ENCODE measurements at regions not wholly inside any gene's neighbourhood (a gene's known extent, or its start where the extent isn't known, plus 50 kb on each side); places are given as distances from the start of the nearest gene placed in this dataset.

DNA sequence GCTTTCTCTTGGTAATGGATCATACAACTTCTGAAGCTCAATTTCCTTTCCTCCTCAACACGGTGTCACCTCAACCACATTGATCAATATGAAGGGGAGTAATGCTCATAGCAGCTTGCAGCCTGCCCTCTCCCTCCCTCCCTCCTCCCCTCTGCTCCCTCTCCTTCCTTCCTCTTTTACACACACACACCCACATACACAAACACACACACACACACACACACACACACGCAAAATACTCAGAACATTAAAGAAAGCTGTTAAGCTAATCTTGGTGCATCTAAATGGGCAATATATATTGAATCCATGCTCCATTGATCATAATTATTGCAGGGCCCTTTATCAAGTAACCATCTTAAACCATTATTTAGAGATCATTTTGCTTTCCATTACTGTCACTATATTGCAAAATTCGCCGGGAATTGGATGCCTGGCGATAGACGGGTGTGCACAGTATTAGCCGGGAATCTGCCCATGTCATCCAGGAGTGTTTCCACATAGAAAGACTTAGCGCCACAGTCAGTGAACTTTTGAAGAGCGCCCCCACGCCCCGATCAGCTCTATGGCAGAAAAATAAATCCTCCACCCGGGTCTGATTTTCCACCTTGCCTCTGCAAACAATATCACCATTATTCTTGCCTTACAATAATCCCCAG, 122.0 kb downstream of the PRLHR start:
- H3K36me3 ChIP-seq (replicated peaks in 1 of 2) = no peaks in the 10 kb centered on the region
- no peaks in the 10 kb centered on the region for H3K4me1 ChIP-seq (replicated peaks in 1 of 2)
- no peaks in the 10 kb centered on the region for H3K9me3 ChIP-seq (replicated peaks in 1 of 3)
- H3K4me3 ChIP-seq = no peak overlapping the region
- TF ChIP-seq, protein P1, sequence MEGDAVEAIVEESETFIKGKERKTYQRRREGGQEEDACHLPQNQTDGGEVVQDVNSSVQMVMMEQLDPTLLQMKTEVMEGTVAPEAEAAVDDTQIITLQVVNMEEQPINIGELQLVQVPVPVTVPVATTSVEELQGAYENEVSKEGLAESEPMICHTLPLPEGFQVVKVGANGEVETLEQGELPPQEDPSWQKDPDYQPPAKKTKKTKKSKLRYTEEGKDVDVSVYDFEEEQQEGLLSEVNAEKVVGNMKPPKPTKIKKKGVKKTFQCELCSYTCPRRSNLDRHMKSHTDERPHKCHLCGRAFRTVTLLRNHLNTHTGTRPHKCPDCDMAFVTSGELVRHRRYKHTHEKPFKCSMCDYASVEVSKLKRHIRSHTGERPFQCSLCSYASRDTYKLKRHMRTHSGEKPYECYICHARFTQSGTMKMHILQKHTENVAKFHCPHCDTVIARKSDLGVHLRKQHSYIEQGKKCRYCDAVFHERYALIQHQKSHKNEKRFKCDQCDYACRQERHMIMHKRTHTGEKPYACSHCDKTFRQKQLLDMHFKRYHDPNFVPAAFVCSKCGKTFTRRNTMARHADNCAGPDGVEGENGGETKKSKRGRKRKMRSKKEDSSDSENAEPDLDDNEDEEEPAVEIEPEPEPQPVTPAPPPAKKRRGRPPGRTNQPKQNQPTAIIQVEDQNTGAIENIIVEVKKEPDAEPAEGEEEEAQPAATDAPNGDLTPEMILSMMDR (IDR thresholded peaks at IDR 0.05) = no peak
- TF ChIP-seq POLR2A (IDR thresholded peaks at IDR 0.05) = no peak
- H3K27ac ChIP-seq = no peak overlapping the region
- peaks cover 19% of the 10 kb centered on the region for H3K27me3 ChIP-seq
- intact Hi-C loops (cut with DNase I) = no loop called here
- 52 to 58% (median 52%) methylated on average over 12 of the region's 12 CpGs for WGBS, 4 donors
- no peak for DNase-seq

DNA sequence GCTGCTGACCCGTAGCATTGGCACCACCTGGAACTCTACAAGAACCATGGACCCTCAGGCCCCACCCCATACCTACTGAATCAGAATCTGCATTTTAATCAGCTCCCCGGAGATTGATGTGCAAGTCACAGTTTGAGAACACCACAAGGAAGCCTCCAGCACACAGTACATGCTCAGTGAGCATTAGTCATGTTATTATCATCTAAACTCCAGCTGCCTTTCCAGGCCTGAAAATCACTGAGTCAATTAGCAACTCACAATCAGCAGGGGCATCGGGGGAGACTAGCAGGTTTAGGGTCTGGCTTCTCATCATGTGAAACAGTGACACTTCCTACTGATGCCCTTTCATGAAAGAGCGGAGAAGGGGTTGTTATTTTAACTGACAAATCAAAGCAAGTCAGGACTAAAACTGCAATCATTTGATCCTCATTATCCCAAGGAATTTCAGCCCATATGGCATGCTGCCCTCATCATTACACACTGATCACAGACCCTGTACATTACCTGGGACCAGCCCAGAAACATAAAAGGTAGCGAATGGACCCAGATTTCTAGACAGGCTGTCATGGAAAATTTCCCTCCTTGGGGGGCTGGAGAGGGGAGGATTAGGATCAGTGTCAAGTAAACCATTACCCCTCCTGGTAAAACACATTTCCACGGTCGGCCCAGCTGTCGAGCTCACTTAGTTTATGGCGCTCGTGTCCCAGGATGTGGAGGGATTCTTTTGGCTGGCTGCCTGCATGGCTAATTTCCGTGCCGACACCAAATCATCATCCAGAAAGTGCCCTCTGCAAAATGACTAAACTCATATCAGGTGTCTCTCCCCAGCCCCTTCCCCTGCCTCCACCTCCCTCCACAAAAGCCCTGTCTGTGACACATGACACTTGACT, 122.8 kb downstream of the PRLHR start:
- Histone ChIP-seq H3K4me1 (replicated peaks in 1 of 2) (no peaks in the 10 kb centered on the region), H3K27ac (no peak overlapping the region), H3K9me3 (replicated peaks in 1 of 3) (no peaks in the 10 kb centered on the region), H3K36me3 (replicated peaks in 1 of 2) (no peaks in the 10 kb centered on the region), H3K4me3 (no peak overlapping the region), H3K27me3 (peaks cover 21% of the 10 kb centered on the region)
- intact Hi-C loops (cut with DNase I) = no loop called here
- DNase-seq = no peak
- WGBS, 4 donors = 35 to 62% (median 43%) methylated on average over 5 to 12 of the region's 12 CpGs
- no peak for TF ChIP-seq POLR2A (IDR thresholded peaks at IDR 0.05)
- TF ChIP-seq, protein P1 (IDR thresholded peaks at IDR 0.05) = no peak

DNA sequence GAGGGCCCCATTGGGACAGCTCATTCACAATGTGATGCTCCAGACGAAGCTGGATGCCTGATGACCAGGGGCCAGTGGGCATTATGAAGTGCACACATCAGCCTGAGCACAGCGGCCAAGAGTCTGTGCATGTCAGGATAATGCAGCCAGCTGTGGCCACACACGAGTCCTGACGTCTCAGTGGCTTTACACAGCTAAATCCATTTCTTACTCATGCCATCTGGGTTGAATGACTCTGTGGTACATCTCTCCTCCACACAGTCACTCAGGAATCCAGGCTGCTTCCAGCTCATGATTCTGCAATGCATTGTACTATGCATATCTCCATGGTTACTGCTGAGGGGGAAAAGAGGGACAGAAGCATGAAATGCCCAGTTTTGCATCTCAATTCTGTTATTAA, 123.6 kb downstream of the PRLHR start:
- no peaks in the 10 kb centered on the region for H3K4me1 ChIP-seq (replicated peaks in 1 of 2)
- H3K36me3 ChIP-seq (replicated peaks in 1 of 2) = no peaks in the 10 kb centered on the region
- intact Hi-C loops (cut with DNase I) = no loop called here
- peaks cover 21% of the 10 kb centered on the region for H3K27me3 ChIP-seq
- no peak for DNase-seq
- H3K27ac ChIP-seq = no peak overlapping the region
- H3K4me3 ChIP-seq = no peak overlapping the region
- H3K9me3 ChIP-seq (replicated peaks in 1 of 3) = no peaks in the 10 kb centered on the region
- no peak for TF ChIP-seq POLR2A (IDR thresholded peaks at IDR 0.05)
- TF ChIP-seq, protein P1 (IDR thresholded peaks at IDR 0.05) = no peak
- WGBS, 4 donors = 65 to 81% (median 69%) methylated on average over 4 of the region's 4 CpGs

DNA sequence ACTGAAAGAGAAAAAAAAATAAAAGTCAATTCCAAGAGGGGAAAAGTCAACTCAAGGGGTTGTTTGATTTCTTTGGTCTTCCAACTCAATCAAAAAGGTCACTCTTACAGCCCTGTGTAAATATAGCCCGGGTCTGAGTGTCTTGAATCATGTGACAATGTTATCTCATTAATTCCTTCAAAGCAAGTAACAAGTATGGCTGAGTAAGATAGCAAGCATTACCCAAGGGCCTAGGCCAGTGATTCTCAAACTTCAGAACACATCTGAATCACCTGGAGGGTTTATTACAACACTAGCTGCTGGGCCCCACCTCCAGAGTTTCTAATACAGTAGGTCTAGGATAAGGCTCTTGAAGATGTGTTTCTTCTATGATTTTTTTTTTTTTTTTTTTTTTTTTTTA, 125.0 kb downstream of the PRLHR start:
- no peaks in the 10 kb centered on the region for H3K9me3 ChIP-seq (replicated peaks in 1 of 3)
- DNase-seq = no peak
- no peak overlapping the region for H3K27ac ChIP-seq
- H3K36me3 ChIP-seq (replicated peaks in 1 of 2) = no peaks in the 10 kb centered on the region
- no peak for TF ChIP-seq POLR2A (IDR thresholded peaks at IDR 0.05)
- TF ChIP-seq, protein P1 (IDR thresholded peaks at IDR 0.05) = no peak
- H3K4me1 ChIP-seq (replicated peaks in 1 of 2) = no peaks in the 10 kb centered on the region
- WGBS, 4 donors = 10 to 24% (median 21%) methylated on average over 1 of the region's 1 CpG
- H3K27me3 ChIP-seq = peaks cover 26% of the 10 kb centered on the region
- intact Hi-C loops (cut with DNase I) = no loop called here
- H3K4me3 ChIP-seq = no peak overlapping the region

All from adrenal gland (tissue), 9 donors.